ENCODE measurements at regions not wholly inside any gene's neighbourhood (a gene's known extent, or its start where the extent isn't known, plus 50 kb on each side); places are given as distances from the start of the nearest gene placed in this dataset.

DNA sequence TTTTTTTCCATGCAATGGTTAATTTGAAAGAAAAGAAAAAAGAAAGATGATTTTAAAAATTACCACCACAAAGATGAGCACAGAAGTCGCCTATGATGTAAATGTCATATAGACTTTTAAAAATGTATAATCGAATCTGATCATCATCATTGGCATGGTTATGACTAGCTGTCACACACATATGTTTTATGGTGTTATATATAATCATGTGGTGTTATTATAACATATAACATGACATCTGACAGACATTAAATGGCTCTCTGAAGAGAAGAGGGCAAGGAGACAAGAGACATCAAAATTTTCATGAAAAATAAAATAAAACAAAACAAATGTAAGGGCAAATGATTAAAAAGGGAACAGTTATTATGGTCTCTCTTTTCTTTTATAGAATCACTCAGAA, 217.5 kb downstream of the TMEM161B start:
- FAIRE-seq = no peak
- CTCF ChIA-PET = no interaction called here
- no peak overlapping the region for H3K27ac ChIP-seq
- no peak for DNase-seq (ENCODE audit: low read depth in 1 of 2, low spot score in 1 of 2)
- POLR2A ChIA-PET = no interaction called here
- TF ChIP-seq RARB (CRISPR knock-in tag; IDR thresholded peaks at IDR 0.05) (no peak), NFE2L2 (conservative IDR thresholded peaks at IDR 0.05; ENCODE audit: low read length) (no peak), RAD21 (conservative IDR thresholded peaks at IDR 0.05 in 1 of 2, IDR thresholded peaks at IDR 0.05 in 1 of 2) (no peak)
- H3K4me2 ChIP-seq = no peak overlapping the region
- H3K4me3 ChIP-seq = no peak overlapping the region
- no peaks in the 10 kb centered on the region for H3K9me3 ChIP-seq
- no peaks in the 10 kb centered on the region for H3K4me1 ChIP-seq
- ATAC-seq = no peak
- 0% methylated on average over 2 of the region's 2 CpGs for WGBS (ENCODE audit: missing lambda C conversion rate)

DNA sequence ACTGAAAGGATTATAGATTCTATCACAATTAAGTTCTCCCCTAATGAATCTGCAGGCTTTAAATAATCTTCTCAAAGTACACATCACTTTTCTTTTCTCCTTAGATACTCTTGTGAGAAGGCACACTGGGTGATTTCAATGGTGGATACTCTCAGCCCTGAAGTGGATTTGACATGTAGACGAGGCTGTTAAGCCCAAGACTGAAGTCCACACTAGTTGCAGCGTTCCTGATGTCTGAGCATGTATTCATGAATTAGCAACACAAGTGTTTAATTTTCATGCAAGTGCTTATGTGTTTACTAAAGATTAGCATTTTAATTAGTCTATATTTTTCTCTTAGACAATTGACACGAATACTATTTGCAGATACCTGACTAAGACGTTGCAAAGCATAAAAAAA, 218.9 kb downstream of the TMEM161B start:
- no peaks in the 10 kb centered on the region for H3K9me3 ChIP-seq
- POLR2A ChIA-PET = no interaction called here
- no peak for ATAC-seq
- DNase-seq (ENCODE audit: low read depth in 1 of 2, low spot score in 1 of 2) = no peak
- FAIRE-seq = no peak
- CTCF ChIA-PET = no interaction called here
- H3K4me3 ChIP-seq = no peak overlapping the region
- TF ChIP-seq, protein P1, sequence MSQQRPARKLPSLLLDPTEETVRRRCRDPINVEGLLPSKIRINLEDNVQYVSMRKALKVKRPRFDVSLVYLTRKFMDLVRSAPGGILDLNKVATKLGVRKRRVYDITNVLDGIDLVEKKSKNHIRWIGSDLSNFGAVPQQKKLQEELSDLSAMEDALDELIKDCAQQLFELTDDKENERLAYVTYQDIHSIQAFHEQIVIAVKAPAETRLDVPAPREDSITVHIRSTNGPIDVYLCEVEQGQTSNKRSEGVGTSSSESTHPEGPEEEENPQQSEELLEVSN (IDR thresholded peaks at IDR 0.05; ENCODE audit: borderline replicate concordance, low read depth) = no peak
- TF ChIP-seq MAFK (IDR thresholded peaks at IDR 0.05; ENCODE audit: partially characterized antibody) (no peak), CEBPB (IDR thresholded peaks at IDR 0.05) (no peak), CHD2 (IDR thresholded peaks at IDR 0.05; ENCODE audit: low read length, partially characterized antibody) (no peak), SMC3 (IDR thresholded peaks at IDR 0.05) (no peak), TFCP2L1 (CRISPR knock-in tag; IDR thresholded peaks at IDR 0.05) (no peak)
- TF ChIP-seq, protein P2, sequence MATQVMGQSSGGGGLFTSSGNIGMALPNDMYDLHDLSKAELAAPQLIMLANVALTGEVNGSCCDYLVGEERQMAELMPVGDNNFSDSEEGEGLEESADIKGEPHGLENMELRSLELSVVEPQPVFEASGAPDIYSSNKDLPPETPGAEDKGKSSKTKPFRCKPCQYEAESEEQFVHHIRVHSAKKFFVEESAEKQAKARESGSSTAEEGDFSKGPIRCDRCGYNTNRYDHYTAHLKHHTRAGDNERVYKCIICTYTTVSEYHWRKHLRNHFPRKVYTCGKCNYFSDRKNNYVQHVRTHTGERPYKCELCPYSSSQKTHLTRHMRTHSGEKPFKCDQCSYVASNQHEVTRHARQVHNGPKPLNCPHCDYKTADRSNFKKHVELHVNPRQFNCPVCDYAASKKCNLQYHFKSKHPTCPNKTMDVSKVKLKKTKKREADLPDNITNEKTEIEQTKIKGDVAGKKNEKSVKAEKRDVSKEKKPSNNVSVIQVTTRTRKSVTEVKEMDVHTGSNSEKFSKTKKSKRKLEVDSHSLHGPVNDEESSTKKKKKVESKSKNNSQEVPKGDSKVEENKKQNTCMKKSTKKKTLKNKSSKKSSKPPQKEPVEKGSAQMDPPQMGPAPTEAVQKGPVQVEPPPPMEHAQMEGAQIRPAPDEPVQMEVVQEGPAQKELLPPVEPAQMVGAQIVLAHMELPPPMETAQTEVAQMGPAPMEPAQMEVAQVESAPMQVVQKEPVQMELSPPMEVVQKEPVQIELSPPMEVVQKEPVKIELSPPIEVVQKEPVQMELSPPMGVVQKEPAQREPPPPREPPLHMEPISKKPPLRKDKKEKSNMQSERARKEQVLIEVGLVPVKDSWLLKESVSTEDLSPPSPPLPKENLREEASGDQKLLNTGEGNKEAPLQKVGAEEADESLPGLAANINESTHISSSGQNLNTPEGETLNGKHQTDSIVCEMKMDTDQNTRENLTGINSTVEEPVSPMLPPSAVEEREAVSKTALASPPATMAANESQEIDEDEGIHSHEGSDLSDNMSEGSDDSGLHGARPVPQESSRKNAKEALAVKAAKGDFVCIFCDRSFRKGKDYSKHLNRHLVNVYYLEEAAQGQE (IDR thresholded peaks at IDR 0.05) = no peak
- no peak overlapping the region for H3K27ac ChIP-seq
- WGBS (ENCODE audit: missing lambda C conversion rate) = 1% methylated on average over 4 of the region's 4 CpGs
- no peak overlapping the region for H3K4me2 ChIP-seq
- no peaks in the 10 kb centered on the region for H3K4me1 ChIP-seq

DNA sequence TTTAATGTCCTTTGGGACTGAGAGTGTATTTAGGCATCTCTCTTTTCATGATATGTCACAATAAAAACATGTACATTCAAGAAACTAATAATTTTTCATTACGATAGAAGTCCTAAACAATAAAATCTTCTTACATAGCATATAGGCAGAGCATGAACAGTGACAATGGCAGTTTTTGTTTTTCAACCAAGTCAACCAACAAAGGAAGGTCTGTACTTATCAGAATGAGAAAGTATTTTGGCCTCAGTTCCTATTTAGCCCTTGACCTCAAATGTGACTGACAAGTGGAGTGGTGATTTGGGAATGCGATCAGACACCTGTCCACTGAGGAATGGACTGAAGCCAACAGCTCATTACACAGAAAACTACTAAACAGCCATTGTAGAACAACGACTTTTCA, 219.5 kb downstream of the TMEM161B start:
- peak; percentile 28 for FAIRE-seq
- POLR2A ChIA-PET = no interaction called here
- Histone ChIP-seq H3K4me1 (no peaks in the 10 kb centered on the region), H3K4me3 (no peak overlapping the region), H3K9me3 (no peaks in the 10 kb centered on the region), H3K4me2 (no peak overlapping the region), H3K27ac (no peak overlapping the region)
- no peak for ATAC-seq
- CTCF ChIA-PET = no interaction called here
- no peak for DNase-seq (ENCODE audit: low read depth in 1 of 2, low spot score in 1 of 2)
- WGBS (ENCODE audit: missing lambda C conversion rate) = 18% methylated on average over 3 of the region's 3 CpGs
- TF ChIP-seq ZNF302 (CRISPR knock-in tag; IDR thresholded peaks at IDR 0.05) (no peak), FOSL2 (IDR thresholded peaks at IDR 0.05) (no peak), FOSL2 (CRISPR knock-in tag; IDR thresholded peaks at IDR 0.05) (no peak), JUN (IDR thresholded peaks at IDR 0.05) (no peak), RFX5 (IDR thresholded peaks at IDR 0.05) (no peak), GATA3 (IDR thresholded peaks at IDR 0.05; ENCODE audit: borderline replicate concordance) (no peak), CHD2 (IDR thresholded peaks at IDR 0.05; ENCODE audit: low read length, partially characterized antibody) (no peak), RCOR1 (IDR thresholded peaks at IDR 0.05; ENCODE audit: low read depth, low read length) (no peak), NPAS2 (CRISPR knock-in tag; IDR thresholded peaks at IDR 0.05; ENCODE audit: borderline replicate concordance) (no peak), EP300 (IDR thresholded peaks at IDR 0.05) (no peak), CEBPB (IDR thresholded peaks at IDR 0.05) (no peak), HOXB5 (CRISPR knock-in tag; IDR thresholded peaks at IDR 0.05) (no peak), CBX2 (IDR thresholded peaks at IDR 0.05; ENCODE audit: borderline replicate concordance, low read depth) (no peak), POLR2AphosphoS2 (conservative IDR thresholded peaks at IDR 0.05; ENCODE audit: low read length) (no peak), TP53 (CRISPR knock-in tag; IDR thresholded peaks at IDR 0.05) (no peak)
- TF ChIP-seq, protein P3, sequence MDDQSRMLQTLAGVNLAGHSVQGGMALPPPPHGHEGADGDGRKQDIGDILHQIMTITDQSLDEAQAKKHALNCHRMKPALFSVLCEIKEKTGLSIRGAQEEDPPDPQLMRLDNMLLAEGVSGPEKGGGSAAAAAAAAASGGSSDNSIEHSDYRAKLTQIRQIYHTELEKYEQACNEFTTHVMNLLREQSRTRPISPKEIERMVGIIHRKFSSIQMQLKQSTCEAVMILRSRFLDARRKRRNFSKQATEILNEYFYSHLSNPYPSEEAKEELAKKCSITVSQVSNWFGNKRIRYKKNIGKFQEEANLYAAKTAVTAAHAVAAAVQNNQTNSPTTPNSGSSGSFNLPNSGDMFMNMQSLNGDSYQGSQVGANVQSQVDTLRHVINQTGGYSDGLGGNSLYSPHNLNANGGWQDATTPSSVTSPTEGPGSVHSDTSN (IDR thresholded peaks at IDR 0.05) = no peak
- TF ChIP-seq, protein P4, sequence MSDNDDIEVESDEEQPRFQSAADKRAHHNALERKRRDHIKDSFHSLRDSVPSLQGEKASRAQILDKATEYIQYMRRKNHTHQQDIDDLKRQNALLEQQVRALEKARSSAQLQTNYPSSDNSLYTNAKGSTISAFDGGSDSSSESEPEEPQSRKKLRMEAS (IDR thresholded peaks at IDR 0.05) = no peak
- TF ChIP-seq, protein P5, sequence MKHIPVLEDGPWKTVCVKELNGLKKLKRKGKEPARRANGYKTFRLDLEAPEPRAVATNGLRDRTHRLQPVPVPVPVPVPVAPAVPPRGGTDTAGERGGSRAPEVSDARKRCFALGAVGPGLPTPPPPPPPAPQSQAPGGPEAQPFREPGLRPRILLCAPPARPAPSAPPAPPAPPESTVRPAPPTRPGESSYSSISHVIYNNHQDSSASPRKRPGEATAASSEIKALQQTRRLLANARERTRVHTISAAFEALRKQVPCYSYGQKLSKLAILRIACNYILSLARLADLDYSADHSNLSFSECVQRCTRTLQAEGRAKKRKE (CRISPR knock-in tag; IDR thresholded peaks at IDR 0.05; ENCODE audit: low read depth) = no peak
- TF ChIP-seq, protein P2 (IDR thresholded peaks at IDR 0.05) = no peak
